ENCODE measurements at regions not wholly inside any gene's neighbourhood (a gene's known extent, or its start where the extent isn't known, plus 50 kb on each side); places are given as distances from the start of the nearest gene placed in this dataset.

GRCh38 chr14:71554323-71554722, 377.9 kb upstream of the RGS6 start:
- H3K79me2 ChIP-seq (ENCODE audit: insufficient read depth, low read length) = no peaks in the 10 kb centered on the region
- no peak overlapping the region for H4K8ac ChIP-seq (replicated peaks; ENCODE audit: insufficient read length, low read depth, low read length)
- no peak overlapping the region for H3T11ph ChIP-seq (ENCODE audit: low read length)
- no peak for TF ChIP-seq CTCF (conservative IDR thresholded peaks at IDR 0.05)
- no peak overlapping the region for H3K56ac ChIP-seq (ENCODE audit: insufficient read length, low read depth, low read length)
- no peak overlapping the region for H2BK15ac ChIP-seq (ENCODE audit: low read depth, low read length)
- H3K9ac ChIP-seq (ENCODE audit: extremely low read depth, insufficient read length, low read length) = no peak overlapping the region
- H3K27me3 ChIP-seq (ENCODE audit: insufficient read depth, low read length) = no peaks in the 10 kb centered on the region
- no peak overlapping the region for H4K91ac ChIP-seq (ENCODE audit: insufficient read length, low read depth, low read length)
- H3K27ac ChIP-seq (ENCODE audit: insufficient read length, low read depth, low read length) = no peak overlapping the region
- no peak overlapping the region for H3K18ac ChIP-seq (ENCODE audit: insufficient read length, low read depth, low read length)
- no CpG with 5 or more reads among the region's 2 CpGs for WGBS (ENCODE audit: extremely low coverage, insufficient read length, low lambda C conversion rate)
- peaks cover 9 to 11% of the 10 kb centered on the region in 2 experiments for H3K4me1 Mint-ChIP-seq
- H2AFZ ChIP-seq (ENCODE audit: low read length) = no peak overlapping the region
- no peaks in the 10 kb centered on the region; the same call in 1 of the 2 replicates for H3K4me1 ChIP-seq (ENCODE audit: insufficient read depth, low read length)
- H3K36me3 Mint-ChIP-seq (ENCODE audit: insufficient read depth in 1 of 3, low read depth in 3 of 3) = no peaks in the 10 kb centered on the region
- H3K14ac ChIP-seq (ENCODE audit: insufficient read depth, low read length) = no peak overlapping the region
- no peaks in the 10 kb centered on the region for H3K79me1 ChIP-seq (ENCODE audit: insufficient read depth, low read depth, low read length, poor library complexity, severe bottlenecking)
- H2BK12ac ChIP-seq (ENCODE audit: insufficient read length, low read depth, low read length) = no peak overlapping the region
- no peak overlapping the region for H3K23ac ChIP-seq (ENCODE audit: insufficient read length, low read depth, low read length)
- no peaks in the 10 kb centered on the region for H3K23me2 ChIP-seq (ENCODE audit: insufficient read length, low read depth, low read length, poor library complexity, severe bottlenecking)
- H3K27ac Mint-ChIP-seq = no peak overlapping the region
- no peak overlapping the region for H2BK20ac ChIP-seq (ENCODE audit: low read depth, low read length, poor library complexity, severe bottlenecking)
- H3K4ac ChIP-seq (ENCODE audit: low read depth, low read length) = no peak overlapping the region
- H3K9me3 ChIP-seq (ENCODE audit: control insufficient read depth, low read depth, low read length) = no peaks in the 10 kb centered on the region
- no peak overlapping the region for H2AK5ac ChIP-seq (ENCODE audit: insufficient read length, low read length)
- no peak overlapping the region for H3K4me3 Mint-ChIP-seq
- H3K9me3 Mint-ChIP-seq = no peaks in the 10 kb centered on the region
- H3K4me2 ChIP-seq (ENCODE audit: insufficient read depth, insufficient read length, low read length) = no peak overlapping the region
- no peak overlapping the region for H2BK5ac ChIP-seq (ENCODE audit: insufficient read length, low read length)
- DNase-seq = no peak
- H2BK120ac ChIP-seq (ENCODE audit: low read depth, low read length, poor library complexity, severe bottlenecking) = no peak overlapping the region
- no peak overlapping the region for H4K5ac ChIP-seq (ENCODE audit: insufficient read length, low read depth, low read length)
- H3K27me3 Mint-ChIP-seq (ENCODE audit: low read depth) = no peaks in the 10 kb centered on the region
- no peaks in the 10 kb centered on the region for H4K20me1 ChIP-seq (ENCODE audit: control insufficient read depth, insufficient read depth, insufficient read length)
